Stimulated activated naive CD8-positive, alpha-beta T cell treated with anti-CD3 and anti-CD28 coated beads, Interleukin-15, amount 100 ng/mL, for 72 hours (primary cell): ENCODE measurements at regions not wholly inside any gene's neighbourhood (a gene's known extent, or its start where the extent isn't known, plus 50 kb on each side); places are given as distances from the start of the nearest gene placed in this dataset.
A peak's percentile ranks its signal among the peaks of the same experiment; 100 is the strongest.

Experiments
- ATAC-seq: fragments of 150-1000 bp; cut with Tn5 transposase; 2 replicates; pipeline ENCODE4 v1.10.0; 2021; ENCODE audit warnings: mild to moderate bottlenecking, moderate library complexity
- DNase-seq, 2 donors: peaks; one replicate each; pipeline ENCODE4 v3.0.0; 2021 to 2022
- H3K27ac Mint-ChIP-seq, 2 donors: one replicate each; pipeline ENCODE4 v1.8.0; 2022; ENCODE audit warnings: mild to moderate bottlenecking in 2 of 2, mixed read lengths in 2 of 2, moderate library complexity in 2 of 2
- H3K27me3 Mint-ChIP-seq: one replicate; pipeline ENCODE4 v1.8.0; 2022; ENCODE audit warnings: mixed read lengths
- H3K4me1 Mint-ChIP-seq: one replicate; pipeline ENCODE4 v1.8.0; 2022; ENCODE audit warnings: mild to moderate bottlenecking, mixed read lengths
- H3K4me3 Mint-ChIP-seq, 2 donors: one replicate each; pipeline ENCODE4 v1.8.0; 2022; ENCODE audit warnings: mild to moderate bottlenecking in 2 of 2, mixed read lengths in 2 of 2, moderate library complexity in 1 of 2
- H3K9me3 Mint-ChIP-seq, 2 donors: one replicate each; pipeline ENCODE4 v1.8.0; 2022; ENCODE audit warnings: mixed read lengths in 2 of 2

DNA sequence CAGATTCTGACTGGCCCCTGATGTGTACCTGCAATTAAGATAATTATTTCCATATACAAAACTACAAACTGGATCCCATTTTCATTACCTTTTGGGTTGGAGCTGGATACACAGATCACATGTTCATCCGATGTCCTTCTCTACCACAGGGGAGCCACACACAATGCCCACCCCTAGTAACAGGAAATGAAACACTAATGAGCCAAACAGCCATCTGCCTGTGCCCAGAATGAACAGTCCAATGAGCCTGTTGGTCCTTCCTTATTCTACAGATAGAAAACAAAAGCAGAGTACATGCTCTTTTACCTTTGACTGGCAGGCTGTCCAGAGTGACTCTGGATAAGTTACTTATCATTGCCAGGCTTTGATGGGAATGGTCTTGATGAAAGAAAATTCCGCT is 68.6 kb downstream of the SIPA1L2 start:
- no peaks in the 10 kb centered on the region for H3K9me3 Mint-ChIP-seq
- H3K27me3 Mint-ChIP-seq, result no peaks in the 10 kb centered on the region
- DNase-seq (no peak), ATAC-seq (no peak)
- H3K4me3 Mint-ChIP-seq, result no peak overlapping the region
- H3K4me1 Mint-ChIP-seq, result peaks cover 10% of the 10 kb centered on the region
- no peak overlapping the region for H3K27ac Mint-ChIP-seq

- ATAC-seq (no peak), DNase-seq (no peak)
- Mint-ChIP-seq H3K27me3 (no peaks in the 10 kb centered on the region), H3K9me3 (no peaks in the 10 kb centered on the region), H3K27ac (no peak overlapping the region), H3K4me1 (peaks cover 10% of the 10 kb centered on the region), H3K4me3 (no peak overlapping the region)
Measured at GRCh38 chr1:232560940-232561339, 69.0 kb downstream of the SIPA1L2 start.

GRCh38 chr1:232558954-232559353 is 71.0 kb downstream of the SIPA1L2 start:
- DNase-seq, result no peak
- H3K4me3 Mint-ChIP-seq, result no peak overlapping the region
- peaks cover 10% of the 10 kb centered on the region for H3K4me1 Mint-ChIP-seq
- no peaks in the 10 kb centered on the region for H3K27me3 Mint-ChIP-seq
- ATAC-seq, result no peak
- peak overlapping the region in 1 of 2 donors; percentile 19 for H3K27ac Mint-ChIP-seq
- no peaks in the 10 kb centered on the region for H3K9me3 Mint-ChIP-seq

GRCh38 chr1:232557502-232558191 is 72.3 kb downstream of the SIPA1L2 start:
- Mint-ChIP-seq H3K4me1 (peaks cover 10% of the 10 kb centered on the region), H3K27ac (no peak overlapping the region), H3K4me3 (no peak overlapping the region), H3K27me3 (no peaks in the 10 kb centered on the region), H3K9me3 (no peaks in the 10 kb centered on the region)
- ATAC-seq (no peak), DNase-seq (no peak)

DNA sequence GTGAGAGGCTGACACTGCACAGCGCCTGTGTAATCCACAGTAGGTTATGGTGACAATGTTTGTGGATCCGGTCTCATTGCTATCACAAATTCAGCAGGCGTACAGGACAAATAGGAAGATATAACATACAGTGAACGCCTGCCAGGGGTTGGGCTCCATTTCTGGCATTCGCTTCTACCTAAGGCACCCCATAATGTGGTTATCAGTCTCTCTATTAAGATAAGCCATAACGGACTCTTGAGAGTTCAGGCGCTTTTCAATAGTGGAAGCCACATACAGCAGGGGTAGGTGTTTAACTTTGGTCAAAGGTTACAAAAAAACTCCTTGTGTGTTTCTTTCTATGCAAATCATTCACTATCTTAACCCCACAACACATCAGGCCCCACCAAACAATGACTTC is 72.8 kb downstream of the SIPA1L2 start:
- ATAC-seq (no peak), DNase-seq (no peak)
- no peaks in the 10 kb centered on the region for H3K9me3 Mint-ChIP-seq
- no peak overlapping the region for H3K4me3 Mint-ChIP-seq
- no peak overlapping the region for H3K27ac Mint-ChIP-seq
- peaks cover 10% of the 10 kb centered on the region for H3K4me1 Mint-ChIP-seq
- no peaks in the 10 kb centered on the region for H3K27me3 Mint-ChIP-seq

DNA sequence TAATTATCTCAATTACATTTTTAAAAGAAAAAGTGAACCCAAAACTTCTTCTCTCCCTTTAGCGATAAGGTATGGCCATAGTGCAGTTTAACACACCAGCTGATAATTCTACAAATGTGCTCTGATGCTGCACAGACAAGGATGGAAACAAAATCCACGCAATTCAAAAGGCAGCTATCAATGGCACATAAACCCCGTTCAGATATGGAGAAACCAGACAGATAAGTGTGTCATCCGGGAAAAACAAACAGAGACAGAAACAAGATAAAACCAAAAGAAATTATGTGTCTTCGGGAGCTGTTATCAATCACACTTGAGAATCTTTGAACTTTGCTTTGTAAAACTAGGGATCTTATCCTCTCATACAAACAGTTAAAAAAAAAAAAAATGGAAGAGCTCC is 73.6 kb downstream of the SIPA1L2 start:
- ATAC-seq (no peak), DNase-seq (no peak)
- Mint-ChIP-seq H3K9me3 (no peaks in the 10 kb centered on the region), H3K27ac (no peak overlapping the region), H3K4me3 (no peak overlapping the region), H3K27me3 (no peaks in the 10 kb centered on the region), H3K4me1 (peaks cover 10% of the 10 kb centered on the region)

DNA sequence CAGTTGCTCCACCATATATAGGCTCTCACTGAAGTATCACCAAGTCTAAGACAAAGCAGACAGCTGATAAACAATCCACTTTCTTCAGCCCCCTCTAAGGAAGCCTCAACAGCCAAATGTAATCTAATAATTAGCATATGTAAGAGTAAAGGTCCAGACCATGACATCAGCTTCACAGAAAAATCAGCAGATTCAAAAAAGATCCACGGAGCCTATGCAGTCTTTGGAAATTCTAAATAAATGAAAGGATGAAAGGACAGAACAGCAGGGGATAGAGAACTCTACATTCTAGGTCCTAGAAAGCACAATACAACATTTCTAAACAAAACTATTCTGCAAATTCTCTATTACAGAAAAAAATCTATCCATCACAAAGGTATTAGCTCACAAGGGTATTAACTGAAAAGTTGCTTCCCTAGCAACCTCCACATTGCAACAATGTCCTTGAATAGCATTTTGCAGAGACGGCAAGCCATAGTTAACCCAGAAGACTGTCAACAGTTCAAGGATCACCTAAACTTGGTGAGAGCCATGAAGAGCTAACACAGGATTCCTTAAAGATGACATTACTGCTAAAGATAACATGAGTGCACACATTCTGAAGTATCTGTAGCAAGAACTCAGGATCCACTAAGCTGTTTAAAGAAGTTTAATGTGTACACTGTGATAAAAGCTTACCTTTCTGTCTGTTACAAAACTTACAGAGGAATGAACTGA is 74.3 kb downstream of the SIPA1L2 start:
- Mint-ChIP-seq H3K4me1 (peaks cover 10% of the 10 kb centered on the region), H3K4me3 (no peak overlapping the region), H3K27me3 (no peaks in the 10 kb centered on the region), H3K9me3 (no peaks in the 10 kb centered on the region), H3K27ac (no peak overlapping the region)
- ATAC-seq (no peak), DNase-seq (no peak)

DNA sequence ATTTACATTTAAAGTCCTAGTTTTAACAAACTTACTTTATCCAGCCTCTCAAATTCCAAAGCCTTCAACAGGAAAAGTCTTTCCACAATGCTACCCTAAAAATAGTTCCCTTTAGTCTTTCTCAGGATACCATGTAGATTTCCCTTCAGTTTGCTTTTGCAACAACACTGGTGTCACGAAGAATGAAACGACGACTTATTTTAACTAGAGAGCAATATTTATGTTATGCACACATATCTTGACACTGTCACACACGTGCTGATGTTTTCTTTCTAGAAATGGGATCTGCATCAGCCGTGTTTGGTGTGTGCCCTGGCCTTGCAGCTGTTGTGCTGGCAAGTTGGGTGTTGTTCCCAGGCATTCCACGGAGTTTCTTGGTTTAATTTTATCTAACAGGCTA is 75.5 kb downstream of the SIPA1L2 start:
- H3K27ac Mint-ChIP-seq, result no peak overlapping the region
- DNase-seq (no peak), ATAC-seq (no peak)
- no peaks in the 10 kb centered on the region for H3K9me3 Mint-ChIP-seq
- H3K27me3 Mint-ChIP-seq, result no peaks in the 10 kb centered on the region
- H3K4me1 Mint-ChIP-seq, result peaks cover 10% of the 10 kb centered on the region
- H3K4me3 Mint-ChIP-seq, result no peak overlapping the region

- Mint-ChIP-seq H3K4me3 (no peak overlapping the region), H3K27ac (no peak overlapping the region), H3K27me3 (no peaks in the 10 kb centered on the region), H3K4me1 (peaks cover 10% of the 10 kb centered on the region), H3K9me3 (no peaks in the 10 kb centered on the region)
- DNase-seq (no peak), ATAC-seq (no peak)
Measured at GRCh38 chr1:232553809-232554208, 76.1 kb downstream of the SIPA1L2 start.

DNA sequence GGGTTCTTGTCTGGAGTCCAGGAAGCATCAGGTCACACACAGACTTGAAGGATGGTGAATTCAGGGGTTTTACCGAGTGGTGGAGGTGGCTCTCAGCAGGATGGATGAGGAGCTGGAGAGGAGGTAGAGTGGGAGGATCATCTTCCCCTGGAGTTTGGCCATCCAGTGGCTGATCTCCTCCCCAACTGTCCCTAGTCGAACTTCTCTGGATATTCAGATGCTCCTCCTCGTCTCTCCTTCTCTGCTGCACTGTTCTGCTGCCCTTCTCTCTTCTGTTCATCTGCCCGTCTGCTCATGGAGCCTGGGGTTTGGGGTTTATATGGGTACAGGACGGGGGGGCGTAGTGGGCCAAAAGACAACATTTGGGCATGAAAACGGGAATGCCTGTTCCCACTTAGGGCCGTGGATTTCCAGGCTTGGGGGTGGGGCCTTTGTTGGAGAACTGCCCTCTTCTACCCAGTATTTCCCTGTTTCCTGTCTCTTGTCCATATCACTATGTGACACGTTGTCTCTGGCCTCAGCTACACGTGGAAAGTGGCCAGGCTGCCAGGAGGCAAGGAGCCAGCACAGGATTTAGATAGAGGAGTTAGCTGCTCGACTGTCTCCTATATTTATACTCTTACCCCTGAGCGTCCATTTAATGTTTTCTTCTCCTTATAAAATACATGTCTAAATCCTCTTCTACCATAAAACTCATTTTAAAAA is 76.7 kb downstream of the SIPA1L2 start:
- Mint-ChIP-seq H3K9me3 (no peaks in the 10 kb centered on the region), H3K4me3 (no peak overlapping the region), H3K4me1 (peaks cover 8% of the 10 kb centered on the region), H3K27ac (no peak overlapping the region), H3K27me3 (no peaks in the 10 kb centered on the region)
- no peak for DNase-seq
- ATAC-seq, result no peak

DNA sequence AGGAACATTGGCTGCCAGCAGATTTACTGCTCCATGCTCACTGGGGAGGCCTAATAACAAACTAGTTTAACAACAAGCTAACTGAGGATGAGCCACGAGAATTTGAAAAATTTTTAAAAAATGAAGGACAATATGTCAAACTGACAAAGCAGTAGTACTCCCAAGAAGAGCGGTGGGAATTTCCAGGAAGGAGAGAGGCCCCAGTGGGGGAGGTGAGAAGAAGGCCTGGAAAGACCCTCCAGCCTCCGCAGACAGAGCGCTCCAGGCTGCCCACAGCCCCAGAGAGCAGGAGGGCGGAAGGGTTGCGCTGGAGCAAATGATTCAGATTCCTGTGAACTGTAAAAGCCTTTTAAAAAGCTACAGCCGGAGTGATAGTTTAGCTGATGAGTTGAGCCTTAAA is 78.5 kb downstream of the SIPA1L2 start:
- DNase-seq, result no peak
- Mint-ChIP-seq H3K4me1 (no peaks in the 10 kb centered on the region), H3K27me3 (no peaks in the 10 kb centered on the region)

DNA sequence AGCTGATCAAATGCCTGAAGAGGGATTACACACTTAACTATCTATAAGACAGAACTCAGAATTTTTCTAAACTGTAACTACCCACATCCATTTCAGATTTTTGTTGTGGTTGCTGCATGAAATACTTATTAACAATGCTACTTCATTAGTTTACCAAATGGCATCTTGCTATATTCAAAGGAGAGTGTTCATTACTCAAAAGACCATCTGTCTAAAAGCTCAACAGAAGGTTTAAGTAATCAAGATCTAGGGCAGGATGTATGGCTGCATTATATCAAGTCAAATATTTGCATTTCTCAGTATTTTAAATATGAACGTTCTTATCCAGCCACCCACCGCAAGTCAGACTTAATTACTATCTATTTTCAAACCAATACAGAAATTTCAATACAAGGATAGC is 79.9 kb downstream of the SIPA1L2 start:
- Mint-ChIP-seq H3K4me3 (no peak overlapping the region), H3K9me3 (no peaks in the 10 kb centered on the region), H3K27ac (no peak overlapping the region), H3K27me3 (no peaks in the 10 kb centered on the region), H3K4me1 (no peaks in the 10 kb centered on the region)
- ATAC-seq (no peak), DNase-seq (no peak)

More for the DNA sequence above, 78.5 kb downstream of the SIPA1L2 start:
- no peak for ATAC-seq
- peak overlapping the region in 1 of 2 donors; percentile 4 for H3K27ac Mint-ChIP-seq
- H3K9me3 Mint-ChIP-seq, result no peaks in the 10 kb centered on the region
- H3K4me3 Mint-ChIP-seq, result no peak overlapping the region

DNA sequence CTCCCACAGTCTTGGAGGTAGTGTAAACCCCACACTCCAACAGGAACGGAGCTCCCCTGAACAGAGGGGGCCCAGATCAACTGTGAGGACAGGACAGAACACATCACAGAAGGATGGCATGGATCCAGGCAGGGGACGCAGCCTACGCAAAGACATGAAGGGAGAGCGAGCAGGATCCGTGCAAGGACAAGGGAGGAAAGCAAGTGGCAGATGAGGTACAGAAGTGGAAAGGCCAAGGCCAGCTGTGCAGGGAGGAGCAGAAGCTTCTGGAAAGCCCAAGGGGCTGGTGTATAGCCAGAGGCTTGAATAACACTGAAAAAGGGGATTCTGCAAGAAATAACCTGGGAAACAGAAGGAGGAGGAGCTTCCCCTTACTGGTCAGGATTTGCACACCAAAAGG is 81.2 kb downstream of the SIPA1L2 start:
- ATAC-seq (no peak), DNase-seq (no peak)
- Mint-ChIP-seq H3K4me1 (no peaks in the 10 kb centered on the region), H3K27ac (no peak overlapping the region), H3K9me3 (no peaks in the 10 kb centered on the region), H3K27me3 (no peaks in the 10 kb centered on the region), H3K4me3 (no peak overlapping the region)

- no peak overlapping the region for H3K4me3 Mint-ChIP-seq
- H3K9me3 Mint-ChIP-seq, result no peaks in the 10 kb centered on the region
- H3K27me3 Mint-ChIP-seq, result no peaks in the 10 kb centered on the region
- no peak for DNase-seq
- H3K4me1 Mint-ChIP-seq, result no peaks in the 10 kb centered on the region
- ATAC-seq, result no peak
- H3K27ac Mint-ChIP-seq, result no peak overlapping the region
Measured at GRCh38 chr1:232547938-232548484, 81.9 kb downstream of the SIPA1L2 start.

GRCh38 chr1:232542633-232543593 is 87.0 kb downstream of the SIPA1L2 start:
- H3K27ac Mint-ChIP-seq, result no peak overlapping the region
- H3K27me3 Mint-ChIP-seq, result no peaks in the 10 kb centered on the region
- no peaks in the 10 kb centered on the region for H3K9me3 Mint-ChIP-seq
- no peak overlapping the region for H3K4me3 Mint-ChIP-seq
- H3K4me1 Mint-ChIP-seq, result peaks cover 9% of the 10 kb centered on the region
- ATAC-seq, result no peak
- no peak for DNase-seq
